ENCODE measurements at regions not wholly inside any gene's neighbourhood (a gene's known extent, or its start where the extent isn't known, plus 50 kb on each side); places are given as distances from the start of the nearest gene placed in this dataset.

DNA sequence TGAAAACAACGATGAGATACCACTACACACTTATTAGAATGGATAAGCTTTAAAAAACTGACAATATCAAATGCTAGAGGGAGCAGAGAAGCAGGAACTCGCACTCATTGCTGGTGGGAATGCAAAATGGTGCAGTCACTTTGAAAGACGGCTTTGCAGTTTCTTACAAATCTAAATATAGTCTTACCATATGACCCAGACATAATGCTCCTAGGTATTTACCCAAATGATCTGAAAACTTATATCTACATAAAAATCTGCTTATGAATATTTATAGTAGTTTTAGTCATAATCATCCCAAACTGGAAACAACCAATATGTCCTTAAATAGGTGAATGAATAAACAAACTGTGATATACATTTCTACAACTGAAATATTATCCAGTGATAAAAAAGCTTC, 430.9 kb downstream of the MATN1 start:
- RAD21 ChIA-PET (ENCODE audit: unreplicated experiment), result no interaction called here
- ATAC-seq (no peak), FAIRE-seq (no peak), DNase-seq (ENCODE audit: low read depth, low spot score) (no peak)
- TF ChIP-seq, protein P1, sequence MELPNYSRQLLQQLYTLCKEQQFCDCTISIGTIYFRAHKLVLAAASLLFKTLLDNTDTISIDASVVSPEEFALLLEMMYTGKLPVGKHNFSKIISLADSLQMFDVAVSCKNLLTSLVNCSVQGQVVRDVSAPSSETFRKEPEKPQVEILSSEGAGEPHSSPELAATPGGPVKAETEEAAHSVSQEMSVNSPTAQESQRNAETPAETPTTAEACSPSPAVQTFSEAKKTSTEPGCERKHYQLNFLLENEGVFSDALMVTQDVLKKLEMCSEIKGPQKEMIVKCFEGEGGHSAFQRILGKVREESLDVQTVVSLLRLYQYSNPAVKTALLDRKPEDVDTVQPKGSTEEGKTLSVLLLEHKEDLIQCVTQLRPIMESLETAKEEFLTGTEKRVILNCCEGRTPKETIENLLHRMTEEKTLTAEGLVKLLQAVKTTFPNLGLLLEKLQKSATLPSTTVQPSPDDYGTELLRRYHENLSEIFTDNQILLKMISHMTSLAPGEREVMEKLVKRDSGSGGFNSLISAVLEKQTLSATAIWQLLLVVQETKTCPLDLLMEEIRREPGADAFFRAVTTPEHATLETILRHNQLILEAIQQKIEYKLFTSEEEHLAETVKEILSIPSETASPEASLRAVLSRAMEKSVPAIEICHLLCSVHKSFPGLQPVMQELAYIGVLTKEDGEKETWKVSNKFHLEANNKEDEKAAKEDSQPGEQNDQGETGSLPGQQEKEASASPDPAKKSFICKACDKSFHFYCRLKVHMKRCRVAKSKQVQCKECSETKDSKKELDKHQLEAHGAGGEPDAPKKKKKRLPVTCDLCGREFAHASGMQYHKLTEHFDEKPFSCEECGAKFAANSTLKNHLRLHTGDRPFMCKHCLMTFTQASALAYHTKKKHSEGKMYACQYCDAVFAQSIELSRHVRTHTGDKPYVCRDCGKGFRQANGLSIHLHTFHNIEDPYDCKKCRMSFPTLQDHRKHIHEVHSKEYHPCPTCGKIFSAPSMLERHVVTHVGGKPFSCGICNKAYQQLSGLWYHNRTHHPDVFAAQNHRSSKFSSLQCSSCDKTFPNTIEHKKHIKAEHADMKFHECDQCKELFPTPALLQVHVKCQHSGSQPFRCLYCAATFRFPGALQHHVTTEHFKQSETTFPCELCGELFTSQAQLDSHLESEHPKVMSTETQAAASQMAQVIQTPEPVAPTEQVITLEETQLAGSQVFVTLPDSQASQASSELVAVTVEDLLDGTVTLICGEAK (IDR thresholded peaks at IDR 0.05; ENCODE audit: borderline replicate concordance), result no peak
- TF ChIP-seq IRF4 (IDR thresholded peaks at IDR 0.05; ENCODE audit: low read depth, low read length) (no peak), RB1 (IDR thresholded peaks at IDR 0.05; ENCODE audit: borderline replicate concordance) (no peak), PAX5 (IDR thresholded peaks at IDR 0.05; ENCODE audit: borderline replicate concordance, low read depth, low read length) (no peak), TCF12 (IDR thresholded peaks at IDR 0.05; ENCODE audit: low read depth, low read length) (no peak)
- no peak overlapping the region for H3K27ac ChIP-seq (ENCODE audit: control insufficient read depth, insufficient read depth)
- 0% methylated on average over 3 of the region's 3 CpGs for WGBS (ENCODE audit: insufficient coverage, insufficient replicate concordance, low lambda C conversion rate, missing lambda C conversion rate)
- intact Hi-C loops (cut with micrococcal nuclease; ENCODE audit: unreplicated experiment) (no loop called here), in situ Hi-C loops (cut with MboI) (no loop called here)
- H3K4me1 ChIP-seq (ENCODE audit: control insufficient read depth, insufficient read depth, low read length), result no peaks in the 10 kb centered on the region
- no peaks in the 10 kb centered on the region for H3K9me3 ChIP-seq (replicated peaks; ENCODE audit: control insufficient read depth, insufficient read depth, low read length)
- H2AFZ ChIP-seq (ENCODE audit: control insufficient read depth, low read depth, low read length), result no peak overlapping the region
- no peak overlapping the region for H3K4me2 ChIP-seq (ENCODE audit: control insufficient read depth, insufficient read depth)
- SMC1A ChIA-PET (ENCODE audit: uncharacterized antibody, unreplicated experiment), result no interaction called here
- POLR2A ChIA-PET, result no interaction called here
- no peaks in the 10 kb centered on the region for H3K36me3 ChIP-seq (ENCODE audit: control insufficient read depth in 2 of 2, insufficient read depth in 2 of 2, low read length in 1 of 2)
- CTCF ChIA-PET, result no interaction called here
- H3K4me3 ChIP-seq, result no peak overlapping the region
- no peaks in the 10 kb centered on the region for H4K20me1 ChIP-seq (ENCODE audit: control insufficient read depth, insufficient read depth)
- no peak overlapping the region for H3K9ac ChIP-seq (ENCODE audit: control insufficient read depth, insufficient read depth, low read length)
- no TSS peak for BruUV-seq (replicated peaks)
- no peaks in the 10 kb centered on the region for H3K27me3 ChIP-seq (replicated peaks in 1 of 2; ENCODE audit: control insufficient read depth in 2 of 2, insufficient read depth in 2 of 2, low read length in 1 of 2)
- no peaks in the 10 kb centered on the region for H3K79me2 ChIP-seq (ENCODE audit: control insufficient read depth, insufficient read depth, low read length)

DNA sequence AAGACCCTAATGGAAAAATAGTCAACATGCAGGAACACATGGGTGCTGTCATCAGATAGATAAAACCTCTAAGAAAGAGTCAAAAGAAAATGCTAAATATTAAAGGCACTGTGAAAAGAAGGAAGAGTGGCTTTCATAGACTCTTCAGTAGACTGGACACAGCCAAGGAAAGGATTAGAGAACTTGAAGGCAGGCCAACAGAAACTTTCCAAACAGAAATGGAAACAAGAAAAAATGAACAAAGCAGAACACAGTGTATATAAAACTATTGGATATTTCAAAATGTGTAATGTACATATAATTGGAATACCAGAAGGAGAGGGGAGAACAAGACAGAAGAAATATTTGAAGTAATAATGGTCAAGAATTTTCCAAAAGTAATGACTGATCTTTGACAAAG, 431.9 kb downstream of the MATN1 start:
- no peaks in the 10 kb centered on the region for H3K79me2 ChIP-seq (ENCODE audit: control insufficient read depth, insufficient read depth, low read length)
- FAIRE-seq, result no peak
- TF ChIP-seq HDAC2 (IDR thresholded peaks at IDR 0.05) (no peak), IKZF2 (IDR thresholded peaks at IDR 0.05) (no peak), ZSCAN29 (IDR thresholded peaks at IDR 0.05) (no peak), YY1 (IDR thresholded peaks at IDR 0.05; ENCODE audit: low read depth, low read length) (no peak), CEBPB (IDR thresholded peaks at IDR 0.05; ENCODE audit: borderline replicate concordance in 1 of 2, low read depth in 2 of 2, low read length in 2 of 2) (no peak), CBX3 (IDR thresholded peaks at IDR 0.05; ENCODE audit: borderline replicate concordance, low read depth) (no peak), NFXL1 (IDR thresholded peaks at IDR 0.05; ENCODE audit: borderline replicate concordance) (no peak), ZZZ3 (IDR thresholded peaks at IDR 0.05; ENCODE audit: control insufficient read depth, insufficient read length, low read depth) (no peak), HDGF (IDR thresholded peaks at IDR 0.05) (no peak), HSF1 (IDR thresholded peaks at IDR 0.05; ENCODE audit: low read depth, low read length) (no peak), NFYA (IDR thresholded peaks at IDR 0.05; ENCODE audit: borderline replicate concordance, low read depth, low read length) (no peak), FOS (IDR thresholded peaks at IDR 0.05; ENCODE audit: borderline replicate concordance, extremely low read depth, insufficient read length) (no peak)

More for the DNA sequence above, 431.9 kb downstream of the MATN1 start:
- CTCF ChIA-PET, result no interaction called here
- ATAC-seq, result no peak
- Histone ChIP-seq H3K4me3 (no peak overlapping the region), H2AFZ (ENCODE audit: control insufficient read depth, low read depth, low read length) (no peak overlapping the region), H3K4me1 (ENCODE audit: control insufficient read depth, insufficient read depth, low read length) (no peaks in the 10 kb centered on the region), H3K27ac (ENCODE audit: control insufficient read depth, insufficient read depth) (no peak overlapping the region), H3K9ac (ENCODE audit: control insufficient read depth, insufficient read depth, low read length) (no peak overlapping the region), H4K20me1 (ENCODE audit: control insufficient read depth, insufficient read depth) (no peaks in the 10 kb centered on the region), H3K9me3 (replicated peaks; ENCODE audit: control insufficient read depth, insufficient read depth, low read length) (no peaks in the 10 kb centered on the region), H3K4me2 (ENCODE audit: control insufficient read depth, insufficient read depth) (no peak overlapping the region), H3K36me3 (ENCODE audit: control insufficient read depth in 2 of 2, insufficient read depth in 2 of 2, low read length in 1 of 2) (no peaks in the 10 kb centered on the region), H3K27me3 (replicated peaks in 1 of 2; ENCODE audit: control insufficient read depth in 2 of 2, insufficient read depth in 2 of 2, low read length in 1 of 2) (no peaks in the 10 kb centered on the region)
- SMC1A ChIA-PET (ENCODE audit: uncharacterized antibody, unreplicated experiment), result no interaction called here
- POLR2A ChIA-PET, result no interaction called here
- intact Hi-C loops (cut with micrococcal nuclease; ENCODE audit: unreplicated experiment), result no loop called here
- RAD21 ChIA-PET (ENCODE audit: unreplicated experiment), result no interaction called here
- no peak for DNase-seq (ENCODE audit: low read depth, low spot score)
- in situ Hi-C loops (cut with MboI), result no loop called here
- no TSS peak for BruUV-seq (replicated peaks)
